PC-9 (cell line): ENCODE measurements at regions not wholly inside any gene's neighbourhood (a gene's known extent, or its start where the extent isn't known, plus 50 kb on each side); places are given as distances from the start of the nearest gene placed in this dataset.

ENCODE experiments used
- CTCF ChIP-seq: fragments of 200-600 bp; sonication (generic); conservative IDR thresholded peaks from 2 replicates; pipeline ENCODE4 v1.6.1; 2017; ENCODE audit warnings: mixed run types, antibody characterized with exemption, mild to moderate bottlenecking, moderate library complexity
- EZH2 ChIP-seq: fragments of 200-600 bp; sonication (generic); IDR thresholded peaks from 2 replicates; pipeline ENCODE4 v1.8.0; 2017; ENCODE audit warnings: antibody characterized with exemption, low read depth

- TF ChIP-seq CTCF (no peak), EZH2 (no peak)
Observed at GRCh38 chr6:55632953-55633352, 54.0 kb upstream of the HMGCLL1 start.
